Lower lobe of right lung (tissue), 2 donors: ENCODE measurements at regions not wholly inside any gene's neighbourhood (a gene's known extent, or its start where the extent isn't known, plus 50 kb on each side); places are given as distances from the start of the nearest gene placed in this dataset.

Experiments used
- ATAC-seq, 2 donors: fragments of 200-7000 bp; cut with Tn5 transposase; one replicate each; pipeline ENCODE4 v1.9.1; 2020 to 2022; ENCODE audit warnings: mild to moderate bottlenecking in 2 of 2, moderate library complexity in 2 of 2
- DNase-seq: peaks from one replicate; pipeline ENCODE4 v3.0.0-alpha.2; 2020
- H3K27ac ChIP-seq: fragments of 200-600 bp; one replicate; pipeline ENCODE4 v1.8.0; 2022
- H3K27me3 ChIP-seq: fragments of 200-600 bp; one replicate; pipeline ENCODE4 v1.8.0; 2022; ENCODE audit warnings: low read depth
- H3K36me3 ChIP-seq: fragments of 200-600 bp; one replicate; pipeline ENCODE4 v1.8.0; 2022; ENCODE audit warnings: mild to moderate bottlenecking
- H3K4me1 ChIP-seq: fragments of 200-600 bp; one replicate; pipeline ENCODE4 v1.8.0; 2022
- H3K4me3 ChIP-seq: fragments of 200-600 bp; one replicate; pipeline ENCODE4 v1.8.0; 2022; ENCODE audit warnings: mild to moderate bottlenecking
- H3K9me3 ChIP-seq: fragments of 200-600 bp; one replicate; pipeline ENCODE4 v1.8.0; 2022
- intact Hi-C: fragments of 100-400 bp; cut with DNase I; formaldehyde crosslinking; loops from one replicate; pipeline ENCODE4 v1.11.0; 2022
- TF ChIP-seq, protein P1 (sequence below): fragments of 200-600 bp; IDR thresholded peaks from one replicate; pipeline ENCODE4 v1.8.0; 2022; ENCODE audit warnings: antibody characterized with exemption, mild to moderate bottlenecking
- donor health status: DM: no; HTN: yes; CAD: no; lungs with severe emphysema.

- TF ChIP-seq, protein P1, sequence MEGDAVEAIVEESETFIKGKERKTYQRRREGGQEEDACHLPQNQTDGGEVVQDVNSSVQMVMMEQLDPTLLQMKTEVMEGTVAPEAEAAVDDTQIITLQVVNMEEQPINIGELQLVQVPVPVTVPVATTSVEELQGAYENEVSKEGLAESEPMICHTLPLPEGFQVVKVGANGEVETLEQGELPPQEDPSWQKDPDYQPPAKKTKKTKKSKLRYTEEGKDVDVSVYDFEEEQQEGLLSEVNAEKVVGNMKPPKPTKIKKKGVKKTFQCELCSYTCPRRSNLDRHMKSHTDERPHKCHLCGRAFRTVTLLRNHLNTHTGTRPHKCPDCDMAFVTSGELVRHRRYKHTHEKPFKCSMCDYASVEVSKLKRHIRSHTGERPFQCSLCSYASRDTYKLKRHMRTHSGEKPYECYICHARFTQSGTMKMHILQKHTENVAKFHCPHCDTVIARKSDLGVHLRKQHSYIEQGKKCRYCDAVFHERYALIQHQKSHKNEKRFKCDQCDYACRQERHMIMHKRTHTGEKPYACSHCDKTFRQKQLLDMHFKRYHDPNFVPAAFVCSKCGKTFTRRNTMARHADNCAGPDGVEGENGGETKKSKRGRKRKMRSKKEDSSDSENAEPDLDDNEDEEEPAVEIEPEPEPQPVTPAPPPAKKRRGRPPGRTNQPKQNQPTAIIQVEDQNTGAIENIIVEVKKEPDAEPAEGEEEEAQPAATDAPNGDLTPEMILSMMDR: no peak
- Histone ChIP-seq H3K27me3 (no peaks in the 10 kb centered on the region), H3K27ac (peak overlapping the region; percentile 73), H3K9me3 (no peaks in the 10 kb centered on the region), H3K4me3 (no peak overlapping the region), H3K4me1 (peaks cover 28% of the 10 kb centered on the region), H3K36me3 (no peaks in the 10 kb centered on the region)
- intact Hi-C loops: no loop called here
- ATAC-seq (no peak), DNase-seq (no peak)
Measured at GRCh38 chr1:8115031-8115768, 89.1 kb upstream of the ERRFI1 start.

- Histone ChIP-seq H3K4me1 (peaks cover 21% of the 10 kb centered on the region), H3K4me3 (no peak overlapping the region), H3K27ac (no peak overlapping the region), H3K27me3 (no peaks in the 10 kb centered on the region), H3K9me3 (no peaks in the 10 kb centered on the region), H3K36me3 (no peaks in the 10 kb centered on the region)
- TF ChIP-seq, protein P1: no peak
- ATAC-seq (no peak), DNase-seq (no peak)
- intact Hi-C loops: no loop called here
Measured at GRCh38 chr1:8113262-8114220, 87.4 kb upstream of the ERRFI1 start.

DNA sequence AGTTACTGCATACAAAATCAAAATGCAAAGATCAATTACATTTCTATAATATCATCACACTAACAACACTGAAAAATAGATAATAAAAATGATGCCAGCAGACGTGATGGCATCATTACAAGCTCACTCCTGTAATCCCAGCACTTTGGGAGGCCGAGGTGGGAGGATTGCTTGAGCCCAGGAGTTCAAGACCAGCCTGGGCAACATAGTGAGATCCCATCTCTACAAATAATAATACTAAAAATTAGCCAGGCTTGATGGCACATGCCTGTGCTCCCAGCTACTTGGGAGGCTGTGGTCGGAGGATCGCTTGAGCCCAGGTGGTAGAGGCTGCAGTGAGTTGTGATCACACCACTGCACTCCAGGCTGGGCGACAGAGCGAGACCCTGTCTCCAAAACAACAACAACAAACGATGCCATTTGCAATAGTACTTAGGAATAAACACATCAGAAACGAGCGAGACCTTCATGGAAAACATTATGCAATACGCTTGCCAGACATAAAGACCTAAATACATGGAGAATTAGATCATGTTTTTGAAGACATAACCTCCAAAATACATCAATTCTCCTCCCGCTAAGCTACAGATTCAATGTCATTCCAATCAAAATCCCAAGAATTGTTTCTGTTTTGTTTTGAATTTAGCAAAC is 86.6 kb upstream of the ERRFI1 start:
- Histone ChIP-seq H3K36me3 (no peaks in the 10 kb centered on the region), H3K4me1 (peaks cover 15% of the 10 kb centered on the region), H3K4me3 (no peak overlapping the region), H3K27me3 (no peaks in the 10 kb centered on the region), H3K27ac (no peak overlapping the region), H3K9me3 (no peaks in the 10 kb centered on the region)
- TF ChIP-seq, protein P1: no peak
- intact Hi-C loops: no loop called here
- no peak for DNase-seq
- ATAC-seq: no peak

DNA sequence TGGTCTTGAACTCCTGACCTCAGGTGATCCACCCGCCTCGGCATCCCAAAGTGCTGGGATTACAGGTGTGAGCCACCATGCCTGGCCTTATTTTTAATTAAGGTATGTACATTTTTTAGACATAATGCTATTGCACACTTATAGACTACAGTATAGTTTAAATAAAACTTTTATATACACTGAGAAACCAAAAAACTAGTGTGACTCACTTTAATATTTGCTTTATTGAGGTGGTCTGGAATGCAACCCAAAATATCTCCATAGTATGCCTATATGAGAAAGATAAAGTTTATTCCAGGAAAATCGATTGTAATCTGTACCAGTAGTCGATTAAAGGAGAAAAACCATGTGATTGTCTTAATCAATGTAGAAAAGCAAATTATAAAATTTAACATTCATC is 85.5 kb upstream of the ERRFI1 start:
- Histone ChIP-seq H3K36me3 (no peaks in the 10 kb centered on the region), H3K4me3 (no peak overlapping the region), H3K4me1 (peaks cover 5% of the 10 kb centered on the region), H3K27ac (no peak overlapping the region), H3K27me3 (no peaks in the 10 kb centered on the region), H3K9me3 (no peaks in the 10 kb centered on the region)
- no peak for ATAC-seq
- TF ChIP-seq, protein P1: no peak
- intact Hi-C loops: no loop called here
- no peak for DNase-seq

- no peak for DNase-seq
- no peak for ATAC-seq
- intact Hi-C loops: no loop called here
- TF ChIP-seq, protein P1: no peak
- H3K4me3 ChIP-seq: no peak overlapping the region
- H3K27ac ChIP-seq: no peak overlapping the region
- H3K27me3 ChIP-seq: no peaks in the 10 kb centered on the region
- H3K36me3 ChIP-seq: no peaks in the 10 kb centered on the region
- H3K9me3 ChIP-seq: no peaks in the 10 kb centered on the region
- no peaks in the 10 kb centered on the region for H3K4me1 ChIP-seq
Measured at GRCh38 chr1:8109216-8109615, 83.1 kb upstream of the ERRFI1 start.
